K562 (cell line): ENCODE measurements at regions not wholly inside any gene's neighbourhood (a gene's known extent, or its start where the extent isn't known, plus 50 kb on each side); places are given as distances from the start of the nearest gene placed in this dataset.

Experiments used
- ATAC-seq: fragments of 200-7000 bp; cut with Tn5 transposase; 3 replicates; pipeline ENCODE4 v1.9.1; 2020; ENCODE audit warnings: moderate library complexity
- BruUV-seq: library from RNA; stranded (reverse); fragments of 400-500 nt; replicated peaks from 2 replicates; lab custom pipeline; 2021; lab: Mats Ljungman, UMichigan
- CTCF ChIA-PET: fragments of 300-600 bp; formaldehyde crosslinking; extraction: SDS; loops from one replicate; lab custom pipeline; 2021; ENCODE audit warnings: low intra/inter-chr PET ratio; lab: Yijun Ruan, JAX
- POLR2A ChIA-PET: fragments of 300-600, 350-650 bp; sonication (Branson Sonifier 250); formaldehyde crosslinking; extraction: SDS; loops from one replicate; lab custom pipeline; 2021; ENCODE audit warnings: antibody characterized with exemption, inconsistent platforms; lab: Yijun Ruan, JAX
- DNase-seq, 4 experiments: peaks; one replicate each; pipeline versions ENCODE4 v3.0.0 to v3.0.0-alpha.2; 2011 to 2018; ENCODE audit warnings: low spot score in 3 of 4, mixed read lengths in 3 of 4; ENCODE audit errors: extremely low read depth in 1 of 4
- FAIRE-seq: peaks from 2 replicates; lab custom pipeline; 2011; peaks lifted over from hg19 to GRCh38; lab: Jason Lieb, UNC
- H2AFZ ChIP-seq: 2 replicates; pipeline ENCODE4 v1.6.0; 2011; ENCODE audit warnings: low read depth, low read length, control low read depth, inconsistent platforms
- H3K27ac ChIP-seq: fragments of 200-600 bp; 3 replicates; pipeline ENCODE4 v1.8.0; 2011; ENCODE audit warnings: low read depth, mild to moderate bottlenecking, control low read depth, inconsistent platforms, low read length, moderate library complexity, mixed read lengths; ENCODE audit errors: extremely low read depth
- H3K27me3 ChIP-seq, 2 experiments: fragments of 300-600 bp in 1 of 2; 2 replicates in 1 of 2; 3 replicates in 1 of 2; pipeline versions ENCODE4 v1.6.0 to v1.8.0; 2011; ENCODE audit warnings: inconsistent platforms in 2 of 2, low read length in 2 of 2, mild to moderate bottlenecking in 1 of 2, mixed read lengths in 1 of 2, moderate library complexity in 1 of 2; ENCODE audit not compliant: control insufficient read depth in 2 of 2, insufficient read depth in 2 of 2
- H3K36me3 ChIP-seq: fragments of 300-600 bp; 3 replicates; pipeline ENCODE4 v1.8.0; 2011; ENCODE audit warnings: mild to moderate bottlenecking, low read length, inconsistent platforms; ENCODE audit not compliant: control insufficient read depth, insufficient read depth
- H3K4me1 ChIP-seq, 2 experiments: fragments of 200-600 bp in 1 of 2; replicated peaks in 1 of 2; 2 replicates in 1 of 2; 3 replicates in 1 of 2; pipeline versions ENCODE4 v1.5.1 to v1.8.0; 2011; ENCODE audit warnings: inconsistent platforms in 2 of 2, low read length in 2 of 2, mild to moderate bottlenecking in 1 of 2, mixed read lengths in 1 of 2, moderate library complexity in 1 of 2; ENCODE audit not compliant: control insufficient read depth in 2 of 2, insufficient read depth in 2 of 2
- H3K4me2 ChIP-seq: 2 replicates; pipeline ENCODE4 v1.6.1; 2011; ENCODE audit warnings: low read length, control low read depth, inconsistent platforms, mixed read lengths; ENCODE audit not compliant: insufficient read depth
- H3K4me3 ChIP-seq: fragments of 200-600 bp; sonication (generic), shearing (Covaris generic); 2 replicates; pipeline ENCODE4 v1.5.1; 2016; ENCODE audit warnings: control low read depth, inconsistent platforms
- H3K79me2 ChIP-seq: fragments of 200-600 bp; 3 replicates; pipeline ENCODE4 v1.8.0; 2011; ENCODE audit warnings: low read length, inconsistent platforms; ENCODE audit not compliant: control insufficient read depth, insufficient read depth
- H3K9ac ChIP-seq, 2 experiments: 2 replicates each; pipeline versions ENCODE4 v1.6.0 to v1.6.1; 2011; ENCODE audit warnings: low read depth in 2 of 2, low read length in 2 of 2, control low read depth in 1 of 2, inconsistent platforms in 1 of 2, mild to moderate bottlenecking in 1 of 2, mixed read lengths in 1 of 2; ENCODE audit not compliant: insufficient read depth in 1 of 2
- H3K9me1 ChIP-seq: one replicate; pipeline ENCODE4 v1.6.0; 2011; ENCODE audit warnings: inconsistent platforms, mild to moderate bottlenecking, low read length, moderate library complexity; ENCODE audit not compliant: control insufficient read depth, insufficient read depth
- H3K9me3 ChIP-seq: replicated peaks from 2 replicates; pipeline ENCODE4 v1.5.1; 2011; ENCODE audit warnings: low read depth, low read length, inconsistent platforms; ENCODE audit not compliant: control insufficient read depth, insufficient read depth
- H4K20me1 ChIP-seq: replicated peaks from 2 replicates; pipeline ENCODE4 v1.6.1; 2011; ENCODE audit warnings: low read length, inconsistent platforms, mixed read lengths; ENCODE audit not compliant: control insufficient read depth, insufficient read depth
- BCOR ChIP-seq: fragments of 450-650 bp; IDR thresholded peaks from 2 replicates; pipeline ENCODE4 v1.6.1; 2016
- FOXA1 ChIP-seq: fragments of 450-650 bp; IDR thresholded peaks from 2 replicates; pipeline ENCODE4 v1.6.1; 2016; ENCODE audit warnings: mild to moderate bottlenecking, borderline replicate concordance
- FOXK1 ChIP-seq: sonication (generic); formaldehyde crosslinking; IDR thresholded peaks from 2 replicates; pipeline ENCODE4 v1.8.0; 2022; ENCODE audit warnings: missing genetic modification reagents, mild to moderate bottlenecking, borderline replicate concordance
- HMGN3 ChIP-seq: IDR thresholded peaks from 2 replicates; pipeline ENCODE4 v1.6.1; 2011; ENCODE audit warnings: borderline replicate concordance, low read depth, mild to moderate bottlenecking, mixed read lengths, low read length; ENCODE audit not compliant: insufficient read length; ENCODE audit errors: extremely low read depth
- HNRNPUL1 ChIP-seq: fragments of 200-400 bp; formaldehyde crosslinking; IDR thresholded peaks from 2 replicates; pipeline ENCODE4 v1.6.1; 2017; ENCODE audit warnings: low read length
- KLF6 ChIP-seq: fragments of 250-450 bp; sonication (Bioruptor Pico); IDR thresholded peaks from 2 replicates; pipeline ENCODE4 v1.4.0; 2020; ENCODE audit warnings: mild to moderate bottlenecking, moderate library complexity, borderline replicate concordance
- PTBP1 ChIP-seq: fragments of 200-400 bp; formaldehyde crosslinking; IDR thresholded peaks from 2 replicates; pipeline ENCODE4 v1.6.1; 2017; ENCODE audit warnings: low read depth, low read length
- RBM14 ChIP-seq: fragments of 200-400 bp; formaldehyde crosslinking; IDR thresholded peaks from 2 replicates; pipeline ENCODE4 v1.6.1; 2018; ENCODE audit warnings: low read depth, mild to moderate bottlenecking, low read length, moderate library complexity, borderline replicate concordance; ENCODE audit not compliant: insufficient read depth
- SNIP1 ChIP-seq: fragments of 450-650 bp; IDR thresholded peaks from 2 replicates; pipeline ENCODE4 v1.7.1; 2017; ENCODE audit warnings: low read depth, mild to moderate bottlenecking
- TAF9B ChIP-seq: fragments of 450-650 bp; IDR thresholded peaks from 2 replicates; pipeline ENCODE4 v1.6.1; 2018; ENCODE audit warnings: mild to moderate bottlenecking; ENCODE audit not compliant: partially characterized antibody
- THRB ChIP-seq: fragments of 450-650 bp; formaldehyde crosslinking; conservative IDR thresholded peaks from 2 replicates; pipeline ENCODE4 v1.4.0; 2022; ENCODE audit warnings: mild to moderate bottlenecking, missing genetic modification characterization
- ZEB2 ChIP-seq: fragments of 450-650 bp; IDR thresholded peaks from 2 replicates; pipeline ENCODE4 v1.6.1; 2016
- ZNF311 ChIP-seq: fragments of 250-450 bp; sonication (Bioruptor Pico); IDR thresholded peaks from 2 replicates; pipeline ENCODE4 v1.4.0; 2020; ENCODE audit warnings: mild to moderate bottlenecking, moderate library complexity
- WGBS: fragments of 100-300 bp; shearing (Covaris generic); methylation state at CpG from one replicate; pipeline ENCODE4 v1.1.6; 2016; ENCODE audit warnings: low coverage, mixed read lengths; ENCODE audit not compliant: insufficient coverage; ENCODE audit errors: missing lambda C conversion rate; 5-methylcytosine and 5-hydroxymethylcytosine counted together
- in situ Hi-C: fragments of 300-500 bp; cut with MboI; formaldehyde crosslinking; loops from 4 replicates; pipeline ENCODE4 v1.15.0; 2018; ENCODE audit warnings: inconsistent platforms, mixed read lengths
- intact Hi-C: fragments of 100-400 bp; cut with micrococcal nuclease; formaldehyde crosslinking; loops from 2 replicates; pipeline ENCODE4 v1.14.2; 2022

GRCh38 chr2:180846756-180847472, 133.5 kb upstream of the UBE2E3 start:
- no TSS peak for BruUV-seq
- Histone ChIP-seq H3K4me2 (no peak overlapping the region), H2AFZ (no peak overlapping the region), H3K4me1 (no peaks in the 10 kb centered on the region), H3K36me3 (no peaks in the 10 kb centered on the region), H3K27me3 (no peaks in the 10 kb centered on the region), H3K79me2 (no peaks in the 10 kb centered on the region), H3K9ac (no peak overlapping the region), H3K27ac (no peak overlapping the region), H3K9me3 (no peaks in the 10 kb centered on the region), H3K9me1 (no peaks in the 10 kb centered on the region), H4K20me1 (no peaks in the 10 kb centered on the region), H3K4me3 (no peak overlapping the region)
- in situ Hi-C loops: no loop called here
- no peak for DNase-seq
- WGBS: 15% methylated on average over 3 of the region's 3 CpGs
- no peak for ATAC-seq
- ChIA-PET CTCF (no interaction called here), POLR2A (no interaction called here)
- no peak for FAIRE-seq
- no peak for TF ChIP-seq ZEB2
- no peak for TF ChIP-seq PTBP1
- no peak for TF ChIP-seq FOXK1 (CRISPR knock-in tag)
- TF ChIP-seq KLF6 (CRISPR knock-in tag): no peak
- no peak for TF ChIP-seq ZNF311 (CRISPR knock-in tag)
- no peak for TF ChIP-seq BCOR
- TF ChIP-seq HNRNPUL1: no peak
- TF ChIP-seq THRB (CRISPR knock-in tag): no peak
- no peak for TF ChIP-seq HMGN3
- no peak for TF ChIP-seq FOXA1
- no peak for TF ChIP-seq SNIP1
- TF ChIP-seq TAF9B: no peak
- TF ChIP-seq RBM14: no peak
- intact Hi-C loops: no loop called here
